AG20443 (cell line): ENCODE measurements at regions not wholly inside any gene's neighbourhood (a gene's known extent, or its start where the extent isn't known, plus 50 kb on each side); places are given as distances from the start of the nearest gene placed in this dataset.

Experiments used
- DNase-seq: peaks from one replicate; pipeline ENCODE4 v3.0.0; 2012; ENCODE audit warnings: low spot score, mixed read lengths

GRCh38 chr2:212708355-212708754 is 169.8 kb upstream of the ERBB4 start:
- peak; percentile 32 for DNase-seq

GRCh38 chr2:212695426-212695825 is 156.8 kb upstream of the ERBB4 start:
- DNase-seq = no peak

GRCh38 chr2:212694398-212694797 is 155.8 kb upstream of the ERBB4 start:
- DNase-seq = no peak

- DNase-seq = no peak
Observed at GRCh38 chr2:212692466-212692865, 153.9 kb upstream of the ERBB4 start.

- DNase-seq = peak; percentile 64
Observed at GRCh38 chr2:212686285-212686895, 147.8 kb upstream of the ERBB4 start.

GRCh38 chr2:212683346-212684097 is 144.9 kb upstream of the ERBB4 start:
- no peak for DNase-seq

GRCh38 chr2:212682937-212683336 is 144.3 kb upstream of the ERBB4 start:
- DNase-seq = no peak

GRCh38 chr2:212677466-212677865 is 138.9 kb upstream of the ERBB4 start:
- DNase-seq = no peak

GRCh38 chr2:212672186-212672585 is 133.6 kb upstream of the ERBB4 start:
- no peak for DNase-seq

GRCh38 chr2:212669761-212670160 is 131.2 kb upstream of the ERBB4 start:
- no peak for DNase-seq

- DNase-seq = no peak
Observed at GRCh38 chr2:212667751-212668316, 129.2 kb upstream of the ERBB4 start.

- no peak for DNase-seq
Observed at GRCh38 chr2:212665948-212666347, 127.3 kb upstream of the ERBB4 start.

GRCh38 chr2:212659441-212659840 is 120.8 kb upstream of the ERBB4 start:
- DNase-seq = no peak

GRCh38 chr2:212649646-212650045 is 111.0 kb upstream of the ERBB4 start:
- no peak for DNase-seq

- DNase-seq = peak; percentile 75
Observed at GRCh38 chr2:212646698-212647366, 108.2 kb upstream of the ERBB4 start.

- DNase-seq = no peak
Observed at GRCh38 chr2:212644195-212644837, 105.7 kb upstream of the ERBB4 start.

- DNase-seq = no peak
Observed at GRCh38 chr2:212640428-212640827, 101.8 kb upstream of the ERBB4 start.

GRCh38 chr2:212638694-212639093 is 100.1 kb upstream of the ERBB4 start:
- no peak for DNase-seq

GRCh38 chr2:212628586-212628985 is 90.0 kb upstream of the ERBB4 start:
- DNase-seq = no peak

GRCh38 chr2:212626371-212626918 is 87.8 kb upstream of the ERBB4 start:
- no peak for DNase-seq

GRCh38 chr2:212619954-212620353 is 81.4 kb upstream of the ERBB4 start:
- no peak for DNase-seq

GRCh38 chr2:212618636-212619035 is 80.0 kb upstream of the ERBB4 start:
- DNase-seq = no peak
